Renal cortex interstitium (tissue), 11 donors: ENCODE measurements at regions not wholly inside any gene's neighbourhood (a gene's known extent, or its start where the extent isn't known, plus 50 kb on each side); places are given as distances from the start of the nearest gene placed in this dataset.
"Not testable (repeated sequence)": the region's sequence is repeated elsewhere in the genome, so short reads cannot be mapped to it uniquely, and the experiment has no call there.

Experiments
- DNase-seq, 11 donors: peaks; one replicate each; pipeline ENCODE4 v3.0.0-alpha.2; 2013; ENCODE audit warnings: low read depth in 9 of 11, low spot score in 4 of 11; ENCODE audit errors: extremely low read depth in 1 of 11

DNA sequence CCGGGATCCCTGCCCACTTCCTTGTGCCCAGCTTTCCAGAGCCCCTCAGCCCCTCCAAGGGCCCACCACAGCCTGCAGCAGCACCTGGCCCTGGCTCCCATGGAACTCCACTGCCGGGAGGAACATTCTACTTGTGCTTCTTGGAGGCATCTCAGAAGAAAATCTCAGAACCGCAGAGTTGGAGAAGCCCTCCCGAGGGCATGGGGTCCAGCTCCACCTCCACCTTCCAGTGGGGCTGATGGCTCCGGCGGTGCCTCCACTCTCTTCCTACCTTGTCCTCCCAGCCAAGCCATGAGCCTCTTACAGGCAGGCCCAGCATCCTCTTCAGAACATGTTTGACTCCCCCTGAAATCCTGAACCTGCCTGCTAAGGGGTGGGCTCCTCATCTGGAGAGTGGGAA lies 79.4 kb upstream of the ZNF469 start:
- DNase-seq: no peak

- peak in 4 of 11 donors; percentile 10 to 54 (median 47) for DNase-seq
Observed at GRCh38 chr16:88303890-88304819, 78.6 kb upstream of the ZNF469 start.

GRCh38 chr16:88305176-88305575 lies 77.6 kb upstream of the ZNF469 start:
- no peak for DNase-seq

- no peak for DNase-seq
Observed at GRCh38 chr16:88306411-88306810, 76.3 kb upstream of the ZNF469 start.

DNA sequence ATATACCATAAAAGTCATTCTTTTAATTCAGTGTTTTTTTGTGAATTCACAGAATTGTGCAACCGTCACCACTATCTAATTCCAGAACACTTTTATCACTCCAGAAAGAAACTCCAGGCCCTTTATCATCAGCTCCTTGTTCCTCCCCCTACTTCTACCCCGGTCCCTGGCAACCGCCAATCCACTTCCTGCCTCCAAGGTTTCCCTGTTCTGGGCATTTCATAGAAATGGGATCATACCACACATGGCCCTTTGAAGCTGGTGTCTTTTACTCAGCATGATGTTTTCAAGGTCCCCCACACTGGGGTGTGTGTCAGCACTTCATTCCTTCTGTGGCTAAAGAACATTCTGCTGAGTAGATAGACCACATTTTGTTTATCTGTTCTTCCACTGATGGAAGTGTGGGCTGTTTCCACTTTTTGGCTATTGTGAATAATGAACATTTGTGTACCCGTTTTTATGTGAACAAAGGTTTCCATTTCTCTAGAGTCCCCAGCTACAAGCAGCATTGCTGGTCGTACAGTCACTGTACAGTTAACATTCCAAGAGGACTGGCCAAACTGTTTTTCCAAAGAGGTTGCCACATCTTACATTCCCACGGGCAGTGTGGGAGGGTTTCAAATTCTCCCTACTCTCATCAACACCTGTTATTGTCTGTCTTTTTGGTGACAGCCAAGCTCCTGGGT lies 75.8 kb upstream of the ZNF469 start:
- no peak for DNase-seq

DNA sequence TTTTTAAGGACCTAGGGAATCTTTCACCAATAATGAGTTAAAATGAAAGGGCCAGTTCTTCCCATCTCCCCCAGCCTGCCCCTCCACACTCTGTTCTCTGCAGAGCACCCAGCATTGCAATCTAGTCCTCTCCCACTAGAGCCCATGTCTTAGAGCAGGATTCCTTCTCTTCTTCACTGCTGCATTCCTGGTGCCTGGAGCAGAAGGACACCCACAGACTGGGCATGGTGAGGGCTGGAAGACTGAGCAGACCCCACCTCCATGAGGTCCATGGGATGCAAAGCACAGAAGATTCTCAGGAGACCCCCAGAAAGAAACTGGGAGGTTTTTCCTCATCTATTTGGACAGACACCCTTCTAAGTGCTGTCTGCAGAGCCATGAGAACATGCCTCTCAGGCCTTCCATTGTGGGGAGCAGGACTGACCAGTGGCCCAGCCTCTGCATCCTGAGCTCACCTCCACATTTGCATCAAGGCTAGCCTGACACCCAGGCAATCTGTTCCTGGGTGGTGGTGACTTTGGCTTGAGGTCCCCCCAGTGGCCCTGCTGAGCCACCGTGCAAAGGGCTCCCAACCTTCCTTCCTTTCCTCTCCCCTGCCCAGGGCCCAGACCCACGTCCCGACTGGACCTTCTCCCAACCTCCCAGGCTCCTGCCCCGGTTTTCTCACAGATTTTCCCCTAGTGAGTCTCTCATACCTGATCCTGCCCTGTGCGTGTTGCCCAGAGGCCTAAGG lies 74.2 kb upstream of the ZNF469 start:
- no peak for DNase-seq

DNA sequence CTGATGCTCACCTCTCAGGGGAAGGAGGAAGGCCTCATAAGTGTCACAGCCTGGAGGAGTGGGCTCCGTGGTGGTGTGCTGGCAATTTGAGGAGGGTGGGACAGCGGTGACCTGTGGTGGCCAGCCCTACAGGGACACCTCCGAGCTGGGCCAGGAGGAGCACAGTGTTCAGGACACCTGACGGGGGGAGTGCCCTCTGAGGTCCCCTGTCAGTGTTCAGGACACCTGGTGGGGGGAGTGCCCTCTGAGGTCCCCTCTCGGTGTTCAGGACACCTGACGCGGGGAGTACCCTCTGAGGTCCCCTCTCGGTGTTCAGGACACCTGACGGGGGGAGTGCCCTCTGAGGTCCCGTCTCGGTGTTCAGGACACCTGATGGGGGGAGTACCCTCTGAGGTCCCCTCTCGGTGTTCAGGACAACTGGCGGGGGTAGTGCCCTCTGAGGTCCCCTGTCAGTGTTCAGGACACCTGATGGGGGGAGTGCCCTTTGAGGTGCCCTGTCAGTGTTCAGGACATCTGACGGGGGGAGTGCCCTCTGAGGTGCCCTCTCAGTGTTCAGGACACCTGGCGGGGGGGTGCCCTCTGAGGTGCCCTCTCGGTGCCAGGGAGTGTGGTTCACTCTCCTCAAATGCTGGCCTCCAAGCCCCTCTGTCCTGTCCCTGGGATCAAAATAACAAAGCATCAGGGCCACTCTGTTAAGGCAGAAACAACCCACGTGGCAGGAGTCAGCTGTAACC lies 73.4 kb upstream of the ZNF469 start:
- no peak for DNase-seq

DNA sequence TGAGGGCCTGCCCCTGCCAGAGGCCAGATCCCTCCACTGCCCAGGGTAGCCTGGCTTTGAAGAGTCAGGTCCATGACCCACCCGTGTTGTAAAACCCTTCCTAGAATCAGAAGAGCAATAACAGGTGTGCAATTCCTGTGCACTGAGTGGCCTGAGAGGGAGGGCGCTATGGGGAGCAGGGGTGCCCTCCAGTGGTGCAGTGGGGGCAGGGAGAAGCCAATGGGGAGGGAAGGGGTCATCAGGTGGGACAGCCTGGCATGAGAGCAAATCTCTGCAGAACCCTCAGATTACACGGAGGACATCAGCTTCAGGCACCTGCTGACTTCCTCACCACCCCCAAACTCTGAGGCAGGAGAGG lies 72.9 kb upstream of the ZNF469 start:
- no peak for DNase-seq

- DNase-seq: no peak
Observed at GRCh38 chr16:88310796-88311605, 71.8 kb upstream of the ZNF469 start.

GRCh38 chr16:88311860-88312259 lies 70.9 kb upstream of the ZNF469 start:
- DNase-seq: not testable (repeated sequence)

DNA sequence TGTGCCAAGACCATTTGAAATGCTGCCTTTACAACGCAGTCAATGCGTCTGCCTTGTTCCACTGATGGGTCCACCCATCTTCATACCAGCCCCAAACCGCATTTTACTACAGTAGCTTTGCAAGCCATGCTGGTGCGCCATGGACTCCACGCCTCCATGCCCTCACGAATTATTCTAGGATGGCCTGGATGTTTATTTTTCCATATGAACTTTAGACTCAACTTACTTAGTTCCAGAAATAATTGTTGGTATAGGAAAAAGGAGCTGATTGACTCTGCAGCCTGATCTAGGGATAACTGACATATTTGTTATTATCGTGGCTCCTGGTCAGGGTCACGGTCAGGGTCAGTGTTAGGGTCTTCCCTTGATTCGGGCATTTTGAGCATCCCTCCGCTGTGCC lies 70.0 kb upstream of the ZNF469 start:
- no peak for DNase-seq

DNA sequence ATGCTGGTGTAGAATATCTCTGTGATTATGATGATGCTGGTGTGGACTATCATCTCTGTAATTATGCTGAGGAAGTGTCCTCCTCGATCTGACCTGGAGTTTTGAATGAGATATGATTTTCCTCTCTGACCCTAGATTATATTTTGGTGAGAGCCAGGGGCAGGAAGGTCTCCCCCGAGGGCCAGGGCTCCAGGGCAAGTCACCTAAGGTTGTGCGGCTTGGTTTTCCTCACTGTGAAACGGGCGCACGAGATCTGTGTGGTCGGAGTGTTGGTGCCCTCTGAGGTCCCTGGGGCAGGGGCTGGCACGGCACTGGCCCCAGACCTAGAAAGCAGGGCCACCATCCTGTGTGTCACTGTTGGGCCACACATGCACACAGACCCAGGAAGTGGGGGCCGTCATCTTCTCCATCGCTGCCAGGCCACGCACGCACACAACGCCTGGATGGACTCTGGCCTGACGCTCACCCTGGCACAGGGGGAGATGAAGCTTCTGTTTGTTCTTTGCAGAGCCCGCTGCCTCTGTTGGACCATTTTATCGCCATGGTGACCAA lies 67.7 kb upstream of the ZNF469 start:
- no peak for DNase-seq

- no peak for DNase-seq
Observed at GRCh38 chr16:88315543-88316105, 67.1 kb upstream of the ZNF469 start.

DNA sequence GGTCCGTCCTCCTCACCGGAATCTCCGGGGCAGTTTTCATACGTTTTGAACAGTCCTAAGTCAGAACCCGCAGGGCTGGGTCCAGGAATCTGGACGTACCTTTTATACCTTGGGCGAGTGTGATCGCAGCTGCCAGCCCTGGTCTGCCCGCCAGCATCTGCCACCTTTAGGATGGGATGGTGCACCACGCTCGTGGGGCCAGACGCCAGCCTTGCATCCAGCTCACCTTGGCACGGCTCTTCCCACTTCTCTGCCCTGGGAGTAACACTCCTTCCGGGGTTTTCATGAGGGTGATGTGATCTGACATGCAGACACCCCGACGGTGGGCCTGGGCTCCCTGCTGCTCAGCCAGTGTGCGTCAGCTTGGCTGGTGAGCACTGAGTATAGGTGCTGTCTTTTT lies 66.6 kb upstream of the ZNF469 start:
- DNase-seq: no peak

DNA sequence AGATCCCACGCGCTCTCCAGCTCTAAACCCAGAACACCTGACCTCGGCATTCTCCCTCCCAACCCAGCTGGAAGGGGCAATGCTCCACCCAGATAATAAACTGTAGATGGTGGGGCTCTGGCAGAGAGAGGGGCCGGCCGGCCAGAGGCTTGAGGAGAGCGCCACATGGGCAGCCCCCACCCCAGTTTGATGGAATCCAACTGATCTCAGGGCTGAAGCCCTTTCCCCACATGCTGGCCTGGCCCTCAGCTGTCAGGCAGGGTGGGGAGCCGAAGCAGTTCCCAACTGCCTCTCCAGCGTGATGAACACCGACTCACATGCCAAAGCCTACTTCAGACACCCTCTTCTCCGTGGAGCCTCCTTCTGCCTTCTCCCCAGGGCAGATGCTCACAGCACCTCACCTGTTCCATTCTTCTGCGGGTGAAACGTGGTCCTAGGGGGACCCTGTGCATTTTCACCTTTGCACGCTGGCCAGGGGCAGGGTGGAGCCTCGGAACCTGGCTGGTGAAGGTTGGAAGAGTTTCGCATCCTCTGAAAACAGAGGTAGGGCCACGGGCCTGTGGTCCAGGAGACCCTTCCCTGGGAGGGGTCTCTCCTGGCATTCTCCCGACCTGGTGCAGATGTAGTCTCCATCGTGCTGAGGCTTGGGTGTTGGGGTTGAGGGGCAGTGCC lies 65.7 kb upstream of the ZNF469 start:
- DNase-seq: no peak

GRCh38 chr16:88317613-88317965 lies 65.2 kb upstream of the ZNF469 start:
- DNase-seq: no peak

GRCh38 chr16:88318051-88318450 lies 64.7 kb upstream of the ZNF469 start:
- DNase-seq: no peak
